DMS153 (cell line): ENCODE measurements at regions not wholly inside any gene's neighbourhood (a gene's known extent, or its start where the extent isn't known, plus 50 kb on each side); places are given as distances from the start of the nearest gene placed in this dataset.

Source experiments
- DNase-seq: peaks from one replicate; lab custom pipeline; 2025; lab: John Stamatoyannopoulos, UW

DNA sequence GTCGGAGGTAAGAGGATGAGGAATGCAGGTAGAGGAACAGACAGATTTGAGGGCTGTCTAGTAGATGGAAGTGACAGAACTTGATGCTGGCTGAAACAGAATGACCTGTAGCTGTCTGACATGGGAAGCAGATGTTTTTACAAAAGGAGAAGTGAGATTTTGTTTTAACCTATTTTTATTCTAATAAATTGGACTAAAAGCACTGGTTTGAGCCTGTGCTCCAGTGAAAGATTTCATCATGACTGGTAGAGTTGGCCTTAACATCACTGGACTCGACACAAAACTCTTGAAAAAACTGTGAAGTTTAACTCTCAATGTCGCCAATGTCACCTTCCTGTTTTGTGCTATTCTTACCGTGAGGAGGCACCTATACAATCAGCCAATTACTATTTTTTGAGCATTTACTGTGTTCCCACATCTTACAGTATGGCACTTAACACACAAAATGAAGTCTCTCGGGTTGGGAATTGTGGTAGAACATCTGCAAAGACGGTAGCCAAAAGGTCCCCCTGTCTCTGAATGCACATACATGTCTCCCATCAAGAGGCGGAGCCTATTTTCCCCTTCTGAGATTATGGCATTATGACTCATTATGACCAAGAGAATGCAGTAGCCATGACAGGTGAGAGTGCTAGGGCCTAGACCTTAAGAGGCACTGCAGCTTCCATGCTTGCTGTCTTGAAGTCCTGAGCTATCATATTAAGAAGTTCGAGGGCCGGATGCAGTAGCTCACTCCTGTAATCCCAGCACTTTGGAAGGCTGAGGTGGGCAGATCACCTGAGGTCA, 93.2 kb downstream of the FOXF2 start:
- no peak for DNase-seq

DNA sequence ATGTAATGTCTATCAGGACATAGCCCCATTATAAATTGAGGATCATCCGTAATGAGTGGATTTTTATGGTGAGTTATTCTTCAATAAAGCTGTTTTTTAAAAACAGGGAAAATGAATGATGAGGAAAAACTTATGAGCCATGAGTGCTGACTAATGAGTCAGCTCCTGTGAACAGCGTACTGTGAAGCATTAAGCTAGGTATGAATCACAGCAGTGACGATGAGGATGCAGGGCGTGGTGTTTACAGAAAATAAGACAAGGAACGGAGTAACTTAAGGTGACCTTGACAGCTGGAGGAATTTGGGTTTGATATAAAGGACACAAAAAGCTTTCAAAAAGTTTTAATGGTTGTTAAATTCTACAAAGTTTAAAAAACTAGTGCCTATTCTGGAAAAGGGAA, 96.3 kb downstream of the FOXF2 start:
- DNase-seq, result no peak

DNA sequence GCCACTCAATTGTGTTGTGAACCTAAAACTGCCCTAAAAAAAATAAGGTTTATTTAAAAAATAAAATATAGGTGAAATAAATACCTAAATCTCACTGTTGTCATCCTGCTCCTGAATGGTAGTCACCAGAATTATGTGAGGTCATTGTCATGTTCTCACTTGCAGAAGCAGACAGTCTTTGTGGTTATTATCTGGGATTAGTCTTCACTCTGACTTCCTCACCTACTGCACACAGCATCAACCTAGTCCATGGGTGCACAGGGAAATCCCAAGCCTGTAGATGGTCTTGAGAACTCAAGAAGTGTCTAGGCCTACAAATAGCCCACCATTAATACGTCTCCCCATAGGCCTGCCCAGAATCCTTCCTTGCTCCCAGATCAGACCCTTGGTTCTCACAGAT, 97.0 kb downstream of the FOXF2 start:
- no peak for DNase-seq

DNA sequence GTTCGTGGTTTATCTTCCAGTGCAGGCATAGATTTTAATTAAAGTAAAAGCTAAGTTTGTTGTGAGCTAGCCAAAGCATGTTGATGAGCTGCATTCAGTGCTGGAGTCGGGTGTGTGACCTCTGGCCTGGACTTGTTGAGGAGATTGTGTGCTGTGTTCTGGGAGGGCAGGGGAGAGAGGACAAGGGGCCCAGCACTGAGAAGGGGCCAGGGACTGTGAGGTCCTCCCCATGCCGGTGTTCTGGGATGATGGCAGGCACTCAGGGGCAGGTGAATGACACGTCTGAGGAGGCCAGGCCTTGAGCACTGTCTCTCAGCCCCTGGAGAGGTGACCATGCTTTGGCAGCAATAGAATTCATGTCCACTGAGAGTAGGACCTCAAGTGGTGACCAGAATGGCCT, 97.9 kb downstream of the FOXF2 start:
- no peak for DNase-seq

DNA sequence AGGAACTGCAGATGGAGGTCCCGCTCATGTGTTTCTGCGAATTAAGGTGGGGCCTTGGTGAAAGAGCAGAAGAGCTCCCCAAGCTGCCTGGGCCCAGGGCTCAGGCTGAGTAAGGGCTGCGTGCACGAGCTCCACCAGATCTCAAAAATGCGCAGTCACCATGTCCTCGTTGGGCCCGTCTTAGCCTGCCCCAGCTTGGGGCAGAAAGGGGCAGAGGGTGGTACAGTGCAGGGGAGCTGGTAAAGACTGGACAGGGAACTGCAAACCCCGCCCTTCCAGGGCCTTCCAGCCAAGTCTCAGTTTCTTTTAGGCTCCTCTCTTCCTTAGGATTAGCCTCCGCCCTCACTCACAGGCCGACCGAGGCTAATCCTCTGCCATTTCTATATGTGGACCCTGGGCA, 101.6 kb downstream of the FOXF2 start:
- DNase-seq, result no peak

DNA sequence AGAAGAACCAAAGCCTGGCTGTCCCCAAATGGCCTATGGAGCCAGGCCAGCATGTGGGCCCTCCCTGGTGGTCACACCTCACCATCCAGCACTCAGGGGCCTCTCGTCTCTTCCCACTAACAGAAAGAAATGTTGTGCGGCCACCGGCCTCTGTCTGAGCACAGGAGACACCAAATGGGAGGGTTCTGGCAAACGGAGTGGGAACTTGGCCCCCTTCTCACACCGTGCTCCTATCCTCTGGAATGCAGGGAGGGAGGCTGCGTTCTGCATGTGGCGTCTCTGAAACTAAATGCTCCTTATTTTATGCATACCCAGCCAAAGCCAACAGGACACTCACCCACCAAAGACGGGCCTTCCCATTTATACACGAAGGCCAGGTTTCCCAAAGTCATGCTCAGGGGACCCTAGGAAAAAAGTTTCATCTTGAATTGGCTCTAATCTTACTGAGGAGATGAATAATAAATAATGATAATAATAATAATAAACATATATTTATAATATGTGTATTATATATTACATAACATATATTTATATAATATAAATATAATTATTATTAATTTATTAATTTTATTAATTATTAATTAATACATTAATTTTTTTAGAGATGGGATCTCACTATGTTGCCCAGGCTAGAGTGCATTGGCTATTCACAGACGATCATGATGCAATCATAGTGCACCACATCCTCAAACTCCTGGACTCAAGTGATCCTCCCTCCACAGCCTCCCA, 102.4 kb downstream of the FOXF2 start:
- no peak for DNase-seq

DNA sequence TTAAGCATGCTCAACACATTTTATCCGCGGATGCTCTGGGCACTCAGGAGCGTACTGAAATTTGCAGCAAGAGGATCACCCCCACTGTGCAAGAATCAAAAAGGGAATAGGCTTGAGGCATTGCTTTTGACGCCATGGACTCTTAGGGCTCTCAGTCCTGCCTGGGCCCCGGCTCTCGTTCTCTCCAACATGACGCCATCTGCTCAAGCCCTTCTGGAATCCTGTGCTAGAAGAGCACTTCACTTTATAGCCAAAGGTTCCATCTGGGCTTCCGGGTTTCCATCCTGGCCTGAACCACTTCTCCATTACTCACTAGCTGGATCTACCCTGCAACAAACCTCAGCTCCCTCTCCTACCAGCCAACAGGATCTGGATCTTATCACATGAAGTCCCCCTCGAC, 105.3 kb downstream of the FOXF2 start:
- DNase-seq, result no peak

DNA sequence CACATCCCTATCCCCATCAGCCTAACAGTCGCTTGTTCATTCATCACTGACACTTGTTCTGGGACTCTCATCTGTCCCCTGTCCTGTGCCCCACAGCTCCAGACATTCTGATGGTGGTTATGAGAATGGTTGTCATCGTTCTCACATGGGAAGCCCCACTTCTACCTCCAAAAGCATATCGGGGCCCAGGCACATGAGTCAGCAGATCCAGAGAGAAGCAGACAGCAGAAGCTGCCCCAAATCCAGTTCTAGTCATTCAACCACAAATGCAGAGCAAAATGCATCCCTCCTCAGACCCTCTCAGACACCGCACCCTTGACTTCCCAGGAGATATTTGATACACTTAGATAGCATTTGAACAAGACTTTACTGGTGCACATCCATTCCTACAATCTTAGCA, 106.0 kb downstream of the FOXF2 start:
- DNase-seq, result no peak

DNA sequence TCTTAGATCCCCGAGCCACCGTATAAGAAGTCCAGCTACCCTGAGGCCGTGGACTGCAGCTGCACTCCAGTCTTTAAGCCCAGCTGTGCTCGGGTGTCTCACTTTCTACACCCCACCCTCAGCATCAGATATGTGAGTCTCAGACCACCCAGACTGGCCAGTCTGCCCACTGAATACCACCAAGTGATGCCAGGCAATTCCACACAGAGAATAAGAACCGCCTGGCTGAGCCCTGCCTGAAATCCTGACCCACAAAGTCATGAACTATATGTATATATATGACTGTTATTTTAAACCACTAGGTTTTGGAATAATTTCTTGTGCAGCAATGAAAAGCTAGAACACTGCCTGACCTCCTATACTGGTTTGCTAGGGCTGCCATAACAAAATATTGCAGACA, 106.7 kb downstream of the FOXF2 start:
- DNase-seq, result no peak

DNA sequence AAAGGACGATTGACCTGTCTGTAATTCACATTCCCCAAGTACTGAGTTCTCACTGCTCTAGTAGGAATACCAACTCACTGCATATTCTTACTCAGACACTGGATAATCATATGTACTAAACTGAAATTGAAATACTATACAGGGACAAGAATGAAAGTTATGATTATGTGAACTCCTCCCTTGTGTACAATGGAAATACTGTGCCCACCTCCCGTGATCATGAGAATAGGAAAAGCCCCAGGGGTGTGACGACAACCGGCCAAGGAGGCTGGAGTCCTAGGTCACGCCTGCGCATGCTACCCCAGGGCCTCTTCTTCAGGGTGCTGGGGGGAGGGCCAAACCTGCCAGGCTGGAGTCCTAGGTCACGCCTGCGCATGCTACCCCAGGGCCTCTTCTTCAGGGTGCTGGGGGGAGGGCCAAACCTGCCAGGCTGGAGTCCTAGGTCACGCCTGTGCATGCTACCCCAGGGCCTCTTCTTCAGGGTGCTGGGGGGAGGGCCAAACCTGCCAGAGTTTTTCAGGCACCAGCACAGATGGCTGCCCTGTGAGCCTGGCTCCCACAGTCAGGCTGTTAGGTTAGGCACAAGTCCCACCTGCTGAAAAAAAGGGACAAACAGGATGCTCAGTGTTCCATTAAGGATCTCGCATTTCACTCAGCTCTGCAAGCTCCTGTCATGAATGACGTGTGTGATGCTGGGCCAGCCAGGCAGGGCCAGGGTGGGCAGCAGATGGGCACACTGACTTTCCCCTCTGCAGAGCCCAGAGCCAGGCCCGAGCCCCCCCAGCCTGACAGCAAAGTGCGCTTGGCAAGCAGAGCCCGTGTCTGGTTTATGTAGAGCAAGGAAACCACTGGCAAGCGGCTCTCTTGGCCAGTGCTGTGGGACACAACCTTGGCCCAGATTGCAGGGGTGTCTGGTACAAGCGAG, 107.7 kb downstream of the FOXF2 start:
- DNase-seq, result no peak

DNA sequence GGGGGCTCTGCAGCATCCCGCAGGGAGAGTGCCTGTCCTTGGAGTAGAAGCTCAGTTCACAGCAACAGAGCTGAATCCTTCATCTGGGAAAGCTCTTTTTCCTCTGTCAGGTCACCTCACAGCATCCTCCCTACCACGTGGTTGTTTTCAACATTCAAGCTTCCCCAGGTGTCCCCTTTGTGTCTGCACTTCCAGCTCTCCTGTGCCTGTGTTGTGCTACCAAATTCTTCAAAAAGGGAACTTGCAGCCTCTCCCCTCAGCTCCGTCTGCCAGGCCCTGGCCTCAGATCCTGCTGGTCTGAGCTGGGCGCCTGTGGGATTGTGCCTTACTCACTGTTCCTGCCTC, 108.4 kb downstream of the FOXF2 start:
- DNase-seq, result no peak

DNA sequence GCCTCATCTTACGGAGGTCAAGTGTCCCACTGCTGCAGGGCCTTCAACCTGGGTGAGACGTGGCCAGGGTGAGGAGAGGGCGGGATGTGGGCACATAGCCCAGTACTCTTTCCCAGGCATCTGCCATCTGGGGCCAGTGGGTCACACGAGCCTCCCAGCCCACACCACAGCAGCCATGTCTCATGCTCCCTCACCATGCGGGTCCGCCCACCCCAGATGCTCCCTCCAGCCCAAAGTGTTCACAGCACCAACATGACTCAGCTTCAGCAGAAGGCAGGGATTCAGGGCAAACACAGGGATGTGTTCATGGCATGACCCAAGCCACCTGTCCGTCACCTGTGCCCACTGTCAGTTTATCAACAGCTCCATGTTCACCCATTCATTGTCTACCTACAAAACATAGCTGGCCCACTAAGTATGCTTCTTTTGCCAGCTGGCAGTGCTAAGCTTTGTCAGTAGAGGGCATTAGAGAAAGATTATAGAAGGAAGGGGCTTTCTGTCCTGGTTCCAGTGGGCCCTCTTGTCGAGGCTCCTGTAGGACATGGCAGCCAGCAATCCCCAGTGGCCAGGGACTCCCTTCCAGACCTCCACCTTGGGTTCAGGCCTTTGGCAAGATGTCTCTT, 109.2 kb downstream of the FOXF2 start:
- DNase-seq, result no peak

DNA sequence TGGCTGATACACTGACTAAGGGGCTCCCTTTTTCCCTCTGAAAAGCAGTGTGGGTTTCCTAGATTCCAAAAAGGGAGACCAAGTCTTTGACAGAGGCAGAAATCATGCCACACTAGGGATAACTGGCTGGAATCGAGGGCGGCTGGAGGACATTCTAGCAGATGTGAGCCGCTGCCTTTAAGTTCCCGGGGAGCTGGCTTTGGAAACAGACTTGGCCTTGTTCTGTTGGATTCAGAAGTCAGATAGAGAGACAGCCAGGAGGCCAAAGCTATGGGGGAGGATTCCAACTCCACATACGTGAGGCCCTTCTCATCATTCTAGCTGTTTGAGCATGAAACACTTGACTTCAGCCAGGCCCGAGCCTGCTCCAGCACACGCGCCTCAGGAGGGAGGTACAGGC, 109.9 kb upstream of the FOXC1 start:
- DNase-seq, result no peak

DNA sequence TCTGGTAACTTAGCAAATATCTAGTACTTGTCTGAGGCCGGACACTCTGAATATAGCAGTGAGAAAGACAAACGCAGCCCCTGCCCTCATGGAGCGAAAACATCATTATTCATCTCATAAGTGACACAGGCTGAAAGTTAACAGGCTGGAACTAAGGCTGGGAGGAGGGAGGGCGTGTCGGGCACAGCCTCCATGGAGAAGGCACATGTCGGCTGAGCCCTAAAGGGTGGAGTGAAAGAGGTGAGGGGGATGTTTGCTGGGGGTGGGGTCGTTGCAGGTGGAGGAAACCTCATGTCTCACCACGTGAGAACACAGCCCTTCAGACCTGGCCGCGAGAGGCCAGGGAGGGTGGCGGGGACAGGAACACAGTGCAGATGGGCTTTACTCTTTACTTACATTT, 108.8 kb upstream of the FOXC1 start:
- DNase-seq, result no peak

DNA sequence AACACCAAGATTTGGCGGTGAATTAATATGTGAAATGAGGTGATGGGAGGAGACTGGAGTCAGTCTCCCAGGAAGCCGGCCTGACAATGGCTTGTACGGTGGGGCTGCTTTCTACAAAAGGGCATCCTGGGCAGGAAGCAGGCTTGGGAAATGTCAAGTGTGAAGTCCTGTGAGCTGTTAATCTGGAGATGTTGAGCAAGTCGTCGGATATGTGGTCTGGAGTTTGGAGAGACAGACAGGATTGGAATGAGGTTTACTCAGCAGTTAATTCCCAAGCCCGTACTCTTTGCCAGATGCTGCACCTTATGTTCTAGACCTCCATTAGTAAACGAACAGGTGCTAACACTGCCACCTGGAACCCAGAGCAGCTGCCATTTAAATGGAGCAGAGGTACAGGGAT, 107.7 kb upstream of the FOXC1 start:
- DNase-seq, result no peak

DNA sequence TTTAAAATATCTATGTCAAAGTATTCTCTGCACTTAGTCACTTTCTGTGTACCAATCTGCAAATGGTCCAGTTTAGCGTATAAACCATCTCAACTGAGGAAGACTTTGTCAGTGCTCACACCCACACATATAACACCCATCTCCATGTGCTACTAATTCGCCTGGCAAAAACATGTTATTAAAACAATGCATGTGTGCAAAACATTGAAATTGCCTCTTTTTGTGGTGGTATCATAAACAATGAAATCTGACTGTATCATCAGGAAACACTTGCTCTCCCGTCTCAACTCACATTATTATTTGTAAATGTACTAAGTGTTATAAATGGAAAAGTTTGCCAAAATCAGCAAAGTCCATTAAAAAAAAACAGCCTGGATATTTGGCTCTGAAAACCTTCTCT, 105.9 kb upstream of the FOXC1 start:
- DNase-seq, result no peak

DNA sequence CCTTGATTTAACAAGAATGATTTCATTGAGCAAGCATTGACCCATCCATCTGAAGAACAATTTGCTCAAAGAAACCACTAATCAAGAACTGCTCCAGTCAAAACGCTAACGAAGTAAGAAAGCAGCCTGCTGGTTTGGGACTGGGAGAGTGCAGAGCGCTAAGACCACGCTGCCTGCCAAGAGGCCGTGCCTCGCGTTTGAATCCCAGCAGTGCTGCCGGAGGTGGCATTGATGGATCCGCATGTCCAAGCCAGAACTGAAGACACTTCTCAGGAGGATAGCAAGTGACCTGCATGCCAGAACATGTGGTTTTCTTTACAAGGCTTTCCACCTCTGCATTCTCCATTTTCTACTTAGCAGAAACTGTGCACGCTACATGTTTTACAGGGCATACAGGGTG, 105.2 kb upstream of the FOXC1 start:
- DNase-seq, result no peak

DNA sequence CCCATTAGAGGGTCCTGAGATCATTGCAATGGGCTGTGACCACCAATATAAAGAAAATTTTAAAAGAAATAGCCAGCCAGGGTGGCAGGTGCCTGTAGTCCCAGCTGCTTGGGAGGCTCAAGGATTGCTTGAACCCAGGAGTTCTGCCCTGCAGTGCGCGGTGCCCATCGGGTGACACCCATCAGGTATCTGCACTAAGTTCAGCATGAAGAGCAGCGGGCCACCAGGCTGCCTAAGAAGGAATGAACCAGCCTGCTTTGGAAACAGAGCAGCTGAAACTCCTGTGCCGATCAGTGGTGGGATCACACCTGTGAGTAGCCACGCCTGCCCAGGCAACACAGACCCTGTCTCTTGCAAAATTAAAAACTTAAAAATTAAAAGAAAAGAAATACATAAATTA, 102.5 kb upstream of the FOXC1 start:
- no peak for DNase-seq

DNA sequence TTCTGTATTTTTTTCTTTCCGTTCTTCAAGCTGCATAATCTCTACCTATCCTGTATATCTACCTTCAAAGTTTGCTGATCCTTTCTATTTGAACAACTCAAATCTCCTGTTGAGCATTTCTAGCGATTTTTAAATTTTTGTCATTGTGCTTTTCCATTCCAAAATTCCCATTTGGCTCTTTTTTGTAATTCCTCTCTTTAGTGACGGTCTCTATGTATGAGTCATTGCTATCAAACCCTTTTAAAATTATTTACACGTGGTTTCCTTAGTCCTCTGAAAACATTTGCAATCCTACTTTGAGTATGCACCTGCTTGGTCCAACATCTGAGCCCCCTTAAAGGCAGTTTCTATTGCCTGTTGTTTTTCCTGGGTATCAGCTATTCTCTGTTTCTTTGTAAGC, 100.5 kb upstream of the FOXC1 start:
- no peak for DNase-seq

DNA sequence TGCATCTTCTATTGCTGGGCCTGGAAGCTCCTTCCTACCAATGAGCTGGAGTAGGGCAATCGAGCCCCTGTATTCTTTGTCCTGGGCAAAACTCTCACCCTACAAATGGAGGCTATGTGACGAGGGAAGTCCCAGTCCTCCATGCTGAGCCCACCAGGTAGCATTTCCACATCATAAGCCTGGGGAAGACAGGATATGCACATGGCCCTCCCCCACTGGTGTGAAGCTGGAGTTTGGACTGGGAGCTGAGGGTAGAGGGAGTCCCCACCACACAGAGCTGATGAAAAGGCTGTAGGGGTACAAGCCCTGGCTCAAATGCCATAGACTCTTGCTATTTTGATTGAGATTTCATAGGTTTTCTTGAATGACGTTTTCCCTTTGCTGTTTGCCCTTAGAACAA, 99.5 kb upstream of the FOXC1 start:
- no peak for DNase-seq

DNA sequence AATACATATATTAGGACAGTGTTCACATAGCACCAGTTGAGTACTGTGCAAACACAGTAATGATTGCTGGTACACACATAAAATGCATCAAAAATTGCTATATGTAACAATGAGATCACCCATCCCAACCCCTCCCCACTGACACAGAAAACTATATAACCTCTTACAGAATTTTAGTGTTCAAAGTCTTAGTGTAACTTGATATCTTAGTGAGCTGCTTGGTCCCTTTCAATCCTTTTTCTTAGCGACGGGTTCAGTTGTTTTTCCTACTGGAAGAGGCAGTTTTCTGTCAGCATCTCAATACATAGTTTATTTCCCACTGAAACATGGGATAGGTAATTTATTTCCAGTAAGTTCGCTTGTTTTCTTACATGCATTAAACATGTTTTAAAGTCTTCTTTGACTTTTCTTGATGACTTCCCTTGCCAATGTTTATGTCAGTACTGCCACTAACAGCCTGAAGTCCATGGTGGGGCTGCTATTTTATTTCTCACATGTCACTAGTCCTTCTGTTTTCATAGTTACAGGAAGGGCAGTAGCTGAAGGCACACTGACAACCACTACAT, 96.4 kb upstream of the FOXC1 start:
- no peak for DNase-seq

DNA sequence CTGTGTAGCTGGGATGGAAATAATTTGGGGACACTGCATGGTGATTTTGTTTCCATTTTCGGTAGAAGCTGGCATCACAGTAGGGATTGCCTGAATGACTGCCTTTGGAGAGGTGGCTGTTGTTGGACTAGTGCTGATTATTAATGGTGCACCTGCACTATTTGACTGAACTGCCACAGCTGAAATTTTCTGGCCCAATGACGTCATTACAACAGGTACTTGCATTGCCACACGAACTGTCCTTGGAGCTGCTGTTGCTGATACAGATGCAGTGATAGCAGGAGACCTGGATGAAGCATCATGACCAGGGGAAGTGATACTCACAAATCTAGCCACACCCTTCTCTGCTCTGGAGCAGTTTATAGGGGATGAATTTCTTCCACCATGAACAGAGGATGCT, 95.6 kb upstream of the FOXC1 start:
- no peak for DNase-seq
